ENCODE measurements at regions not wholly inside any gene's neighbourhood (a gene's known extent, or its start where the extent isn't known, plus 50 kb on each side); places are given as distances from the start of the nearest gene placed in this dataset.

DNA sequence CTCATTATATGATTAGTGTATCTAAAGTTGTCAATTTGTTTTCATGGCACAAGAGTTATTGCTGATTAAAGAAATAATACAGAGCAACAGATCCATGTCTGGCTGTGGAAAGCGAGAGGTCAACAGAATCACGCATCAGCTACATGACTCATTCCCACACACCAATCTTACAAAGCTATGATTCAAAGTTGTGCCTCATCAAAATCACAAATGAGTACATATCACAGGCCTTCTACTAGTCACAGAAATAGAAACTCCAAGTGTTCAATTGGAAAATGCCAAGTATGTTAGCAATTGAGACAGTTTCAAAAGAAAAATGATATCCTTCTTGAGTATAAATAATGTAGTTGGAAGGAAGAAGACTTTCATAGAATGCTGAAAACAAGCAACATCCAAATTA is 57.8 kb upstream of the NKAIN2 start:
- no peak for TF ChIP-seq TAF1 (IDR thresholded peaks at IDR 0.05; ENCODE audit: borderline replicate concordance, low read depth, low read length)
- TF ChIP-seq POLR2AphosphoS5 (IDR thresholded peaks at IDR 0.05; ENCODE audit: low read depth, low read length), result no peak
- TF ChIP-seq POLR2A (IDR thresholded peaks at IDR 0.05; ENCODE audit: low read depth, low read length), result no peak
